GM19025 (cell line): ENCODE measurements at regions not wholly inside any gene's neighbourhood (a gene's known extent, or its start where the extent isn't known, plus 50 kb on each side); places are given as distances from the start of the nearest gene placed in this dataset.
"Not testable (repeated sequence)": the region's sequence is repeated elsewhere in the genome, so short reads cannot be mapped to it uniquely, and the experiment has no call there.

Source experiments
- ATAC-seq: cut with Tn5 transposase; IDR thresholded peaks from one replicate; pipeline ENCODE4 v1.9.1; 2021; ENCODE audit warnings: mild to moderate bottlenecking, low read depth, moderate library complexity; ENCODE audit not compliant: unreplicated experiment

DNA sequence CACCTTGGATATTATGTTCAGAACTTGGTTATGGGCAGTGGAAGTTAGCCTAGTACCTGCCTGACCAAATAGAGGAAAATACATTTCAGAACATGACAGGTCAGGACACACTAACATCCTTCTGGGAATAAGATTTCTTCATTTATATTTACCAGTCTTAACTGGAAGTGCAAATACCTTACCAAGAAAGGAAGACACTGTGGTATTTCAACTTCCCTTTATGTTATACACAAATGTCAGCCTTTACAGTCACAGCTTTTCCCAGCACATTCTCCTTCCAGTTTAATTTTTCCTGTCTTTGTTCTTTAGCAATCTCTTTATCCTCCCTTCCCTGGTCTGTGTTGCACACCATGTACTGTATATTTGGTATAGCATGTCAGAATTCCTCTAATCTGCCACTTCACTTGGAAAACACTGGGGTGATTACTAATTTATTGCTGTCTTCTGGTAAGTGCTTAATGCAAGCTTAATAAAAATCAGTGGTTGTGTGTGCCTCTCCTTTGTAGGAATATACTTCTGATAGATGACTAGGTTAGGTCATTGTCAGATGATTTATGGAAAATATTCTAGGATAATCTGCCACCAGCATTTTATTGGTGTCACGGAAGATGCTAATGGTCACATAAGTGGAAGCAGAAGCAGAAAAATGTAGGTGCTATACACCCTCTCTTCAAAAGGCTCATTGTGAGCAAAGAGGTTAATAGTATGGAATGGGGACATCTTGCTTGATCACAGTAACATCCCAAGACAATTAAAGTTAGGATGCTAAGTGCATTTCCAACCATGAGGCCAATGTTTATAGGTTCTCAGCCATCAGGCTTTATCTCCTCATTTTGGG is 124.3 kb upstream of the STARD13 start:
- ATAC-seq = no peak

DNA sequence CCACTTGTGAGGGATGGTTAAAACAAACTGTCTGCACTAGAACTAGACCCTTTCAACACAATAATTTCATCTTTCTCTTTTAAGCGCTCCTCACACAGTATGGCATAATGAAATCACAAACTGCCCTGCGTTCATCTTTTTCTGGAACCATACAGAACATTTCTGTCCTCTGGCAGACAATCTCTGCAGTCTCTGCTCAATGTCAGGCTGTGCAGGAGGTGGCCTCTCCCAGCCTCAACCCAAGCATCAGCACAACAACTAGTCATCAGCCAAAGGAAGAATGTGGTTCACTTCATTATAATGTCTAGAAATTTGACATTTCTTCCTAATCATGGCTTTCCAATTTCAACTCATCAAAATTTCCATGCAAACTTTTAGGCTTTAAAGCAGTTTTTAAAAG is 125.1 kb upstream of the STARD13 start:
- ATAC-seq = no peak

GRCh38 chr13:33411312-33411711 is 125.8 kb upstream of the STARD13 start:
- no peak for ATAC-seq

- ATAC-seq = no peak
Observed at GRCh38 chr13:33415822-33416221, 130.3 kb upstream of the STARD13 start.

DNA sequence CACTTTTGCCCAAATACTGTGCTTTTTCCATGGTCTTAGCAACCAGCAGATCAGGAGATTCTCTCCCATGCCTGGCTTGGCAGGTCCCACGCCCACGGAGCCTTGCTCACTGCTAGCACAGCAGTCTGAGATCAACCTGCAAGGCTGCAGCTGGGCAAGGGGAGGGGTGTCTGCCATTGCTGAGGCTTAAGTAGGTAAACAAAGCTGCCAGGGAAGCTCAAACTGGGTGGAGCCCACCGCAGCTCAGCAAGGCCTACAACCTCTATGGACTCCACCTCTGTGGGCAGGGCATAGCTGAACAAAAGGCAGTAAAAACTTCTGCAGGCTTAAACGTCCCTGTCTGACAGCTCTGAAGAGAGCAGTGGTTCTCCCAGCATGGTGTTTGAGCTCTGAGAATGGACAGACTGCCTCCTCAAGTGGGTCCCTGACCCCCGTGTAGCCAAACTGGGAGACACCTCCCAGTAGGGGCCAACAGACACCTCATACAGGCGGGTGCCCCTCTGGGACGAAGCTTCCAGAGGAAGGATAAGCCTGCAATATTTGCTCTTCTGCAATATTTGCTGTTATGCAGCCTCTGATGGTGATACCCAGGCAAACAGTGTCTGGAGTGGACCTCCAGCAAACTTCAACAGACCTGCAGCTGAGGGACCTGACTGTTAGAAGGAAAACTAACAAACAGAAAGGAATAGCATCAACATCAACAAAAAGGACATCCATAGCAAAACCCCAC is 132.8 kb upstream of the STARD13 start:
- ATAC-seq = not testable (repeated sequence)

DNA sequence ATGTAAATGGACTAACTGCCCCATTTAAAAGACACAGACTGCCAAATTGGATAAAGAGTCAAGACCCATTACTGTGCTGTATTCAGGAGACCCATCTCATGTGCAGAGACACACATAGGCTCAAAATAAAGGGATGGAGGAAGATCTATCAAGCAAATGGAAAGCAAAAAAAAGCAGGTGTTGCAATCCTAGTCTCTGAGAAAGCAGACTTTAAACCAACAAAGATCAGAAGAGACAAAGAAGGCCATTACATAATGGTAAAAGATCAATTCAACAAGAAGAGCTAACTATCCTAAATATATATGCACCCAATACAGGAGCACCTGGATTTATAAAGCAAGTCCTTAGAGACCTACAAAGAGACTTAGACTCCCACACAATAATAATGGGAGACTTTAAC is 134.6 kb upstream of the STARD13 start:
- ATAC-seq = not testable (repeated sequence)

DNA sequence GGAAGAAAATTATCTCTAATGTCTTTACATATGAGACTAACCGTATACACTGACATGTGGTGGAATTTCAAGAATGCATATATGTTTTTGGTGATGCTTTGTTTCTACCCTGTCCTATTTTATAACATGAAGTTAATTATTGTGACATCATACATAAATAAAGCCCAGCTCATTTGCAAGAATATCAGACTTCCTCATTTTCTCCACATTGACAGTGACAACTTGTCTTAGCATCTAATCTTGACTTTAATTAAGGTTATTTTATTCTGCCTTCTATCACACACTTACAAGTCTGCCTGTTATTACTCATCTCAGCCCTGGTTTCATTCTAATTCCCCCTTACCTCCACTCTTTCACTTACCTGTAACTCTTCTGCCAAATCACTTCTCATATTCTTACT is 140.6 kb upstream of the STARD13 start:
- ATAC-seq = no peak

- no peak for ATAC-seq
Observed at GRCh38 chr13:33433316-33433715, 147.8 kb upstream of the STARD13 start.

GRCh38 chr13:33434676-33435075 is 149.1 kb upstream of the STARD13 start:
- ATAC-seq = no peak

- no peak for ATAC-seq
Observed at GRCh38 chr13:33435207-33435606, 149.7 kb upstream of the STARD13 start.

DNA sequence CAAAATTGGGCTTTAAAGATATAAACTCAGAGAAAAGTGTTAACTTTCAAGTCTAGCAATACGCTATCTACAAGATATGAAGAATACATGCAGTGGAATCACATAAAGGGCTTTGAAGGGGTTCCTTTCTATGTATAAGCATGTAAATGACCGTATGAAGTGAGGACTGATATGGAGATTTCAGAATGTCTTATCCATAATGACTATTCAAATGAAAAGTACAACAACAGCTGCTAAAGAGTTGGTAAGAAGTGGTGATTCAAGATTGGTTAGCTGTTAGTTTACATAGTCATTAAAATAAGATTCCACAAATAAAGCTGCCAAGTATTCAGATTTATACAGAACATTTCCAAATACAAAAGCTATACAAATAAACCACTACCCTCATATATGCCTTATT is 153.4 kb upstream of the STARD13 start:
- ATAC-seq = no peak

- no peak for ATAC-seq
Observed at GRCh38 chr13:33441015-33441414, 155.5 kb upstream of the STARD13 start.

- no peak for ATAC-seq
Observed at GRCh38 chr13:33445024-33445423, 159.5 kb upstream of the STARD13 start.

DNA sequence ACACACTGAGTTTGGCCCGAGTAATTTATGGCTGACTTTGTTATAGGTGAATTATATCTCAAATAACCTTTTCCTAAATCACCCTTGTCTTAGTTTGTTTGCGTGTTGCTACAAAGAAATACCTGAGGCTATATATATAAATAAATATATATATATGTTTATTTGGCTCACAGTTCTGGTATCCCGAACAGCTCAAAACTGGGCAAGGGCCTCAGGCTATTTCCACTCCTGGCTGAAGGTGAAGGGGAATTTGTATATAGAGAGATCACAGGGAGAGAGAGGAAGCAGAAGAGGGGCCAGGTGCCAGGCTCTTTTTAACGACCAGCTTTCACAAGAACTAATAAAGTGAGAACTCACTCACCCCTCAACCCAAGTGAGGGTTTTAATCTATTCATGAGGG is 159.9 kb upstream of the STARD13 start:
- no peak for ATAC-seq

GRCh38 chr13:33446821-33447725 is 161.5 kb upstream of the STARD13 start:
- no peak for ATAC-seq

GRCh38 chr13:33448889-33449288 is 163.3 kb upstream of the STARD13 start:
- no peak for ATAC-seq

DNA sequence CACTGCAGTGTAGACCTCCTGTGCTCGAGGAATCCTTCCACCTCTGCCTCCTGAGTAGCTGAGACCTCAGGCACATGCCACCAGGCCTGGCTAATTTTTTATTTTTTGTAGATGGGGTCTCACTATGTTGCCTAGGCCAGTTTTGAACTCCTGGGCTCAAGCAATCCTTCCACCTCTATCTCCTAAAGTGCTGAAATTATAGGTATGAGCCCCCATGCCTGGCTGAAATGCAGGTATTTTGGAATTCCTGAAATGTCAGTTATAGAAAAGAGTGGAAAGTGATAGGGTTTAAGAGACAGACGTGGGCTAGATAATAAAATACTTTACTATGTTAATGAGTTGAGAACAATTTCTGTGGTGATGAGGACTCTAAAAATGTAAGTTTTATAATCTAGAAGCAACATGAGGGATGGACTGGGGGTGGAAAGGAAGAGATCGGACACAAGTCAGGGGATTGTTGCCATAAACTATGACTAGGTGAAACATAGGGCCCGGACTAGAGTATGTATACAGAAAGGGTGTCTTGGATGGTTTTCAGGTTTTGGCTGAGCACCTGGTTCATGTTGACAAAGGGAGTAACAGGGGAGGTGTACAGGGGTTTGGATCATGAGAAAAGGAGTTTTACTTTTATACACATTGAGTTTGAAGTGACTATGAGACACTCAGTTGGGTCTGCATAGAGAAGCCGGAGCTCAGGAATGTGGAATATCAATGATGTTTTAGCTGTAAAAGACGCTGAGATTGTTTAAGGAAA is 165.6 kb upstream of the STARD13 start:
- no peak for ATAC-seq

DNA sequence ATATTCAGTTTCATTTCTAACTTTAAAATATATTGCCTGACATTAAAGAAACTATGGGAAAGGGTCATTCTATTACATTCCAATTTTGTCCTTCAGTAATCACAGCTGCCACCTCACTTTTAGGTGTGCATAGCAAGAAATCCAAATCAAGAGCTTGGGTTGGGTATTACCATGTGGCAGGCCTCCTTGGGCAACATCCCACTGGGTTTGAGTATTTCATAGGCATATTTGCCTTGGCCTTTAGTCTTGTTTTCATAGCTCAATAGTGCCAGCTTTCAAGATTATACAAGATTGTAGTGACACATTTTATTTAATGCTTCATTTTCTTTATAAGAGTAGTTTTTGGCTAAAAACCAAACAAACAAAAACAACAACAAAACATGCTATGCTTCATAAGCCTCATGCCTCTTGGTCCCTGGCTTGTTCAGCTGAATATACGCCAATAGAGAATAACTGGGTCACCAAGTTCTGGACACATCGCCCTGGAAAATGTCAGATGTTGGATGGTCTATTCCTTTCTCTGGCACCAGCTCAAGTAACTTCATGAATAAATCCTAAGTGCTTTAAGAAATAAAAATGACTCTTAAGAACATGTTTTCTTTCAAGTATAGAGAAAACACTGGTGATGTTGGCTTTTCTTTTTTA is 167.4 kb upstream of the STARD13 start:
- ATAC-seq = no peak

DNA sequence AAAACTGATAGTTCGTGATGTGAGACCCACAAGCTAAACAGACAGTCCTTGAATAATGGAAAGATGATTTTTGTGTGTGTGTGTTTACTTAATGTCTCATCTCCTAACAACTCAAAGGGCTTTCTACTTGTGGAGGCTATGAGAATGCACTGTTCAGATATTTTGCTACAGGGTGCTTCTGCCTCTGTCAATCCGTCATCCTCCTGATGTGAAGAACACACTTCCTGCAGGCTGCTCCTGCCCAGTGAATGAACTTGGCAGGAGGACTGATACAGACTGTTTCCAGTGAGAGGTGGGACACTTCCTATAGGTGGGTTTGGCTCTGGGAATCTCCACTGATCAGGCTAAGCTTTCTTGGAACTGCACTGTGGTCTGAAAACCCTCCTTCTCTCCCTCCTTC is 168.4 kb upstream of the STARD13 start:
- ATAC-seq = no peak
